Fibroblast of the aortic adventitia (primary cell): ENCODE measurements at regions not wholly inside any gene's neighbourhood (a gene's known extent, or its start where the extent isn't known, plus 50 kb on each side); places are given as distances from the start of the nearest gene placed in this dataset.

ENCODE experiments used
- DNase-seq: peaks from one replicate; pipeline ENCODE4 v3.0.0-alpha.2; 2010; ENCODE audit warnings: low read depth
- H3K4me3 ChIP-seq: 2 replicates; pipeline ENCODE4 v1.5.1; 2011; ENCODE audit warnings: low read depth, mild to moderate bottlenecking, control low read depth, low read length, moderate library complexity
- CTCF ChIP-seq: IDR thresholded peaks from 2 replicates; pipeline ENCODE4 v1.5.1; 2011; ENCODE audit warnings: mild to moderate bottlenecking, low read length, control low read depth, inconsistent platforms; ENCODE audit not compliant: insufficient read depth

GRCh38 chr2:228273159-228273558, 91.7 kb upstream of the SPHKAP start:
- TF ChIP-seq CTCF, result no peak
- no peak overlapping the region for H3K4me3 ChIP-seq
- DNase-seq, result no peak

- no peak for DNase-seq
- TF ChIP-seq CTCF, result no peak
- H3K4me3 ChIP-seq, result no peak overlapping the region
These were observed 87.9 kb upstream of the SPHKAP start for GRCh38 chr2:228269351-228269750.

- no peak for DNase-seq
- H3K4me3 ChIP-seq, result no peak overlapping the region
- no peak for TF ChIP-seq CTCF
These were observed 87.3 kb upstream of the SPHKAP start for GRCh38 chr2:228268756-228269155.

GRCh38 chr2:228268301-228268700, 86.8 kb upstream of the SPHKAP start:
- TF ChIP-seq CTCF, result no peak
- DNase-seq, result no peak
- H3K4me3 ChIP-seq, result no peak overlapping the region

- DNase-seq, result no peak
- no peak overlapping the region for H3K4me3 ChIP-seq
- no peak for TF ChIP-seq CTCF
These were observed 81.7 kb upstream of the SPHKAP start for GRCh38 chr2:228263156-228263555.

GRCh38 chr2:228261546-228261945, 80.1 kb upstream of the SPHKAP start:
- no peak for DNase-seq
- no peak for TF ChIP-seq CTCF

GRCh38 chr2:228257379-228257778, 75.9 kb upstream of the SPHKAP start:
- H3K4me3 ChIP-seq, result no peak overlapping the region
- no peak for DNase-seq
- TF ChIP-seq CTCF, result no peak

More at GRCh38 chr2:228261546-228261945, 80.1 kb upstream of the SPHKAP start:
- no peak overlapping the region for H3K4me3 ChIP-seq
